Kidney (tissue), 13 donors: ENCODE measurements at regions not wholly inside any gene's neighbourhood (a gene's known extent, or its start where the extent isn't known, plus 50 kb on each side); places are given as distances from the start of the nearest gene placed in this dataset.

ENCODE experiments used
- DNase-seq, 5 donors: peaks; one replicate each; pipeline ENCODE4 v3.0.0-alpha.2; 2013 to 2020
- FAIRE-seq: peaks from 2 replicates; lab custom pipeline; 2012; peaks lifted over from hg19 to GRCh38; lab: Jason Lieb, UNC
- H3K27ac ChIP-seq, 2 donors: one replicate each; pipeline ENCODE4 v1.7.0; 2013; ENCODE audit warnings: low read depth in 2 of 2, low read length in 2 of 2, inconsistent platforms in 1 of 2
- H3K27me3 ChIP-seq: one replicate; pipeline ENCODE4 v1.7.1; 2013; ENCODE audit warnings: low read length, inconsistent platforms; ENCODE audit not compliant: control insufficient read depth, insufficient read depth
- H3K36me3 ChIP-seq, 3 donors: one replicate each; pipeline versions ENCODE4 v1.7.0 to v1.7.1; 2013; ENCODE audit warnings: low read length in 3 of 3, control low read depth in 1 of 3, inconsistent platforms in 1 of 3; ENCODE audit not compliant: insufficient read depth in 3 of 3, control insufficient read depth in 2 of 3
- H3K4me1 ChIP-seq, 3 donors: one replicate each; pipeline versions ENCODE4 v1.7.0 to v1.7.1; 2013; ENCODE audit warnings: low read length in 3 of 3, inconsistent platforms in 1 of 3, low read depth in 1 of 3; ENCODE audit not compliant: control insufficient read depth in 2 of 3, insufficient read depth in 2 of 3
- H3K4me3 ChIP-seq, 3 donors: one replicate each; pipeline versions ENCODE4 v1.7.0 to v1.8.1; 2013; ENCODE audit warnings: low read length in 3 of 3, control low read depth in 1 of 3, inconsistent platforms in 1 of 3
- H3K9ac ChIP-seq, 3 donors: one replicate each; pipeline versions ENCODE4 v1.7.0 to v1.7.1; 2013; ENCODE audit warnings: low read length in 3 of 3, control low read depth in 1 of 3, inconsistent platforms in 1 of 3
- H3K9me3 ChIP-seq, 3 donors: one replicate each; pipeline versions ENCODE4 v1.7.0 to v1.7.1; 2013; ENCODE audit warnings: low read length in 3 of 3, control low read depth in 1 of 3, inconsistent platforms in 1 of 3; ENCODE audit not compliant: control insufficient read depth in 2 of 3, insufficient read depth in 1 of 3
- intact Hi-C: fragments of 100-400 bp; cut with DNase I; formaldehyde crosslinking; loops from one replicate; pipeline ENCODE4 v1.11.1; 2022
- TF ChIP-seq, protein P1 (sequence below): IDR thresholded peaks from 3 replicates; pipeline ENCODE4 v1.5.1; 2012; ENCODE audit warnings: mild to moderate bottlenecking, moderate library complexity, borderline replicate concordance; ENCODE audit not compliant: insufficient read depth; ENCODE audit errors: extremely low read depth
- donor health status: control.
- donor health status: control.
- donor health status: control.
- donor health status: control.
- donor health status: control.
- donor health status: DM: yes; HTN: yes; CAD: no.
- donor health status: Normal renal cell carcinoma (clear cell type).

GRCh38 chr5:179413711-179414458 is 68.6 kb upstream of the ADAMTS2 start:
- intact Hi-C loops: no loop called here
- H3K9me3 ChIP-seq: no peaks in the 10 kb centered on the region
- H3K9ac ChIP-seq: no peak overlapping the region
- TF ChIP-seq, protein P1, sequence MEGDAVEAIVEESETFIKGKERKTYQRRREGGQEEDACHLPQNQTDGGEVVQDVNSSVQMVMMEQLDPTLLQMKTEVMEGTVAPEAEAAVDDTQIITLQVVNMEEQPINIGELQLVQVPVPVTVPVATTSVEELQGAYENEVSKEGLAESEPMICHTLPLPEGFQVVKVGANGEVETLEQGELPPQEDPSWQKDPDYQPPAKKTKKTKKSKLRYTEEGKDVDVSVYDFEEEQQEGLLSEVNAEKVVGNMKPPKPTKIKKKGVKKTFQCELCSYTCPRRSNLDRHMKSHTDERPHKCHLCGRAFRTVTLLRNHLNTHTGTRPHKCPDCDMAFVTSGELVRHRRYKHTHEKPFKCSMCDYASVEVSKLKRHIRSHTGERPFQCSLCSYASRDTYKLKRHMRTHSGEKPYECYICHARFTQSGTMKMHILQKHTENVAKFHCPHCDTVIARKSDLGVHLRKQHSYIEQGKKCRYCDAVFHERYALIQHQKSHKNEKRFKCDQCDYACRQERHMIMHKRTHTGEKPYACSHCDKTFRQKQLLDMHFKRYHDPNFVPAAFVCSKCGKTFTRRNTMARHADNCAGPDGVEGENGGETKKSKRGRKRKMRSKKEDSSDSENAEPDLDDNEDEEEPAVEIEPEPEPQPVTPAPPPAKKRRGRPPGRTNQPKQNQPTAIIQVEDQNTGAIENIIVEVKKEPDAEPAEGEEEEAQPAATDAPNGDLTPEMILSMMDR: no peak
- no peaks in the 10 kb centered on the region for H3K36me3 ChIP-seq
- H3K27me3 ChIP-seq: no peaks in the 10 kb centered on the region
- H3K4me3 ChIP-seq: no peak overlapping the region
- no peak overlapping the region for H3K27ac ChIP-seq
- DNase-seq (no peak), FAIRE-seq (no peak)
- no peaks in the 10 kb centered on the region for H3K4me1 ChIP-seq

GRCh38 chr5:179413086-179413690 is 67.9 kb upstream of the ADAMTS2 start:
- intact Hi-C loops: no loop called here
- FAIRE-seq (no peak), DNase-seq (no peak)
- no peaks in the 10 kb centered on the region for H3K4me1 ChIP-seq
- TF ChIP-seq, protein P1: no peak
- H3K27me3 ChIP-seq: no peaks in the 10 kb centered on the region
- no peak overlapping the region for H3K9ac ChIP-seq
- H3K36me3 ChIP-seq: no peaks in the 10 kb centered on the region
- no peak overlapping the region for H3K4me3 ChIP-seq
- no peak overlapping the region for H3K27ac ChIP-seq
- H3K9me3 ChIP-seq: no peaks in the 10 kb centered on the region

DNA sequence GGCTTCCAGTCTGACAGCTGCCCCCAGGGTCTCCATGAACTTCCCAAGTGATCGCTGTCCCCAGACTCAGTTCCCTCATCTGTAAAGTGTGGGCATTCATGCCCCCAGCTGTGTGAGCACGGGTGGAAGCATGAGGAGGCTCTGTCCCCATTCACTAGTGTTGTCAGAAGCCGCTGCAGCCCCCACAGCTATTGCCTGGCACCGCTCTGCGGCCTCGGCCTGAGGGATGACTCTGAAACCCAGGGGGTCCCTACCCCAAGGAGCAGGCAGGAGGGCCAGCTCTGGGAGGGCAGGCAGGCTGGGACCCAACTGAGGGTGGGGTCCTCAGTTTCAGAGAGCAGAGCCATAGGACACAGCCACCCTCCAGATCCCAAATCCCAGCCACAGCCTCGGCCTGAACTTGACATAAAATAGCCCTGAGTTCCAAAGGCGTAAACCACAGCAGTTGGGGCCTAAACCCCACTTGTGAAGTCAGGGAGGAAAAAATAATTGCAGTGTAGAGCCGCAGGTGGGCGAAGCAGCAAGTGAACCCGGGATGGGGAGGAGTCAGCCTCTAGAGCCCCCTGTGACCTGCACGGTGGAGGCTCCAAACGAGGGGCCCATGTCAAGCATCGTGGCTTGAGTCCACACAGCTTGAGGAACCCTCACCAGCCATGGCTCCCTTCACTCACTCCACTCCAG is 66.0 kb upstream of the ADAMTS2 start:
- H3K36me3 ChIP-seq: no peaks in the 10 kb centered on the region
- peak in 1 of 5 donors; percentile 60 for DNase-seq
- intact Hi-C loops: no loop called here
- H3K27me3 ChIP-seq: no peaks in the 10 kb centered on the region
- H3K9me3 ChIP-seq: no peaks in the 10 kb centered on the region
- TF ChIP-seq, protein P1: no peak
- no peaks in the 10 kb centered on the region for H3K4me1 ChIP-seq
- FAIRE-seq: no peak
- H3K9ac ChIP-seq: no peak overlapping the region
- H3K4me3 ChIP-seq: no peak overlapping the region
- no peak overlapping the region for H3K27ac ChIP-seq
